ENCODE measurements at regions not wholly inside any gene's neighbourhood (a gene's known extent, or its start where the extent isn't known, plus 50 kb on each side); places are given as distances from the start of the nearest gene placed in this dataset.

GRCh38 chr6:71067816-71068215, 111.0 kb upstream of the B3GAT2 start:
- TF ChIP-seq, protein P1, sequence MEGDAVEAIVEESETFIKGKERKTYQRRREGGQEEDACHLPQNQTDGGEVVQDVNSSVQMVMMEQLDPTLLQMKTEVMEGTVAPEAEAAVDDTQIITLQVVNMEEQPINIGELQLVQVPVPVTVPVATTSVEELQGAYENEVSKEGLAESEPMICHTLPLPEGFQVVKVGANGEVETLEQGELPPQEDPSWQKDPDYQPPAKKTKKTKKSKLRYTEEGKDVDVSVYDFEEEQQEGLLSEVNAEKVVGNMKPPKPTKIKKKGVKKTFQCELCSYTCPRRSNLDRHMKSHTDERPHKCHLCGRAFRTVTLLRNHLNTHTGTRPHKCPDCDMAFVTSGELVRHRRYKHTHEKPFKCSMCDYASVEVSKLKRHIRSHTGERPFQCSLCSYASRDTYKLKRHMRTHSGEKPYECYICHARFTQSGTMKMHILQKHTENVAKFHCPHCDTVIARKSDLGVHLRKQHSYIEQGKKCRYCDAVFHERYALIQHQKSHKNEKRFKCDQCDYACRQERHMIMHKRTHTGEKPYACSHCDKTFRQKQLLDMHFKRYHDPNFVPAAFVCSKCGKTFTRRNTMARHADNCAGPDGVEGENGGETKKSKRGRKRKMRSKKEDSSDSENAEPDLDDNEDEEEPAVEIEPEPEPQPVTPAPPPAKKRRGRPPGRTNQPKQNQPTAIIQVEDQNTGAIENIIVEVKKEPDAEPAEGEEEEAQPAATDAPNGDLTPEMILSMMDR (conservative IDR thresholded peaks at IDR 0.05) = no peak
- TF ChIP-seq ZFX (IDR thresholded peaks at IDR 0.05) = no peak
